GM12892 (cell line): ENCODE measurements at regions not wholly inside any gene's neighbourhood (a gene's known extent, or its start where the extent isn't known, plus 50 kb on each side); places are given as distances from the start of the nearest gene placed in this dataset.

ENCODE experiments used
- POLR2A ChIP-seq: IDR thresholded peaks from 2 replicates; pipeline ENCODE4 v1.6.1; 2011; ENCODE audit warnings: low read depth, low read length, control low read depth
- POLR2AphosphoS5 ChIP-seq: IDR thresholded peaks from 2 replicates; pipeline ENCODE4 v1.6.1; 2011; ENCODE audit warnings: low read depth, low read length, control low read depth

- TF ChIP-seq POLR2A: no peak
- TF ChIP-seq POLR2AphosphoS5: no peak
Measured at GRCh38 chr2:236776206-236776605, 206.6 kb downstream of the ACKR3 start.
